DOHH2 (cell line): ENCODE measurements at regions not wholly inside any gene's neighbourhood (a gene's known extent, or its start where the extent isn't known, plus 50 kb on each side); places are given as distances from the start of the nearest gene placed in this dataset.

Experiments used
- H3F3A ChIP-seq: fragments of 200-600 bp; sonication (generic), shearing (Covaris generic); 2 replicates; pipeline ENCODE4 v1.6.0; 2016; ENCODE audit warnings: antibody characterized with exemption, mild to moderate bottlenecking; ENCODE audit not compliant: control insufficient read depth, insufficient read depth
- H3K27ac ChIP-seq: fragments of 200-600 bp; sonication (generic); 2 replicates; pipeline ENCODE4 v1.5.1; 2014; ENCODE audit warnings: low read depth, mild to moderate bottlenecking, low read length, moderate library complexity
- H3K27me3 ChIP-seq: fragments of 200-600 bp; sonication (generic); 2 replicates; pipeline ENCODE4 v1.6.1; 2014; ENCODE audit warnings: mild to moderate bottlenecking, low read length, mixed read lengths; ENCODE audit not compliant: control insufficient read depth
- H3K36me3 ChIP-seq: fragments of 200-600 bp; sonication (generic); 2 replicates; pipeline ENCODE4 v1.6.1; 2014; ENCODE audit warnings: mild to moderate bottlenecking, low read length, moderate library complexity, mixed read lengths; ENCODE audit not compliant: control insufficient read depth
- H3K4me1 ChIP-seq: fragments of 200-600 bp; sonication (generic); 2 replicates; pipeline ENCODE4 v1.6.1; 2014; ENCODE audit warnings: mild to moderate bottlenecking, low read length, mixed read lengths; ENCODE audit not compliant: control insufficient read depth
- H3K4me2 ChIP-seq: fragments of 200-600 bp; sonication (generic); 2 replicates; pipeline ENCODE4 v1.6.0; 2014; ENCODE audit warnings: mild to moderate bottlenecking, low read length, moderate library complexity
- H3K4me3 ChIP-seq: fragments of 200-600 bp; sonication (generic); 2 replicates; pipeline ENCODE4 v1.5.1; 2014; ENCODE audit warnings: mild to moderate bottlenecking, low read length, mixed read lengths
- H3K79me2 ChIP-seq: fragments of 200-600 bp; sonication (generic); 2 replicates; pipeline ENCODE4 v1.6.1; 2014; ENCODE audit warnings: mild to moderate bottlenecking, low read length, mixed read lengths; ENCODE audit not compliant: control insufficient read depth
- H3K9me2 ChIP-seq: fragments of 200-600 bp; sonication (generic); replicated peaks from 2 replicates; pipeline ENCODE4 v1.6.1; 2014; ENCODE audit warnings: mild to moderate bottlenecking, low read length, mixed read lengths; ENCODE audit not compliant: control insufficient read depth
- H3K9me3 ChIP-seq: fragments of 200-600 bp; sonication (generic); 2 replicates; pipeline ENCODE4 v1.6.1; 2014; ENCODE audit warnings: antibody characterized with exemption, low read length, mixed read lengths; ENCODE audit not compliant: control insufficient read depth, insufficient read depth
- H4K20me1 ChIP-seq: fragments of 200-600 bp; sonication (generic); 2 replicates; pipeline ENCODE4 v1.6.0; 2014; ENCODE audit warnings: low read depth, mild to moderate bottlenecking, antibody characterized with exemption, low read length, moderate library complexity; ENCODE audit not compliant: control insufficient read depth, insufficient read depth
- CTCF ChIP-seq: fragments of 200-600 bp; sonication (generic); IDR thresholded peaks from one replicate; pipeline ENCODE4 v1.5.1; 2014; ENCODE audit warnings: antibody characterized with exemption, mild to moderate bottlenecking, low read depth, low read length; ENCODE audit not compliant: poor library complexity, severe bottlenecking
- EZH2phosphoT487 ChIP-seq: fragments of 200-600 bp; sonication (generic); IDR thresholded peaks from 2 replicates; pipeline ENCODE4 v1.6.1; 2017; ENCODE audit warnings: borderline replicate concordance, mild to moderate bottlenecking, antibody characterized with exemption, low read length, moderate library complexity, mixed read lengths

DNA sequence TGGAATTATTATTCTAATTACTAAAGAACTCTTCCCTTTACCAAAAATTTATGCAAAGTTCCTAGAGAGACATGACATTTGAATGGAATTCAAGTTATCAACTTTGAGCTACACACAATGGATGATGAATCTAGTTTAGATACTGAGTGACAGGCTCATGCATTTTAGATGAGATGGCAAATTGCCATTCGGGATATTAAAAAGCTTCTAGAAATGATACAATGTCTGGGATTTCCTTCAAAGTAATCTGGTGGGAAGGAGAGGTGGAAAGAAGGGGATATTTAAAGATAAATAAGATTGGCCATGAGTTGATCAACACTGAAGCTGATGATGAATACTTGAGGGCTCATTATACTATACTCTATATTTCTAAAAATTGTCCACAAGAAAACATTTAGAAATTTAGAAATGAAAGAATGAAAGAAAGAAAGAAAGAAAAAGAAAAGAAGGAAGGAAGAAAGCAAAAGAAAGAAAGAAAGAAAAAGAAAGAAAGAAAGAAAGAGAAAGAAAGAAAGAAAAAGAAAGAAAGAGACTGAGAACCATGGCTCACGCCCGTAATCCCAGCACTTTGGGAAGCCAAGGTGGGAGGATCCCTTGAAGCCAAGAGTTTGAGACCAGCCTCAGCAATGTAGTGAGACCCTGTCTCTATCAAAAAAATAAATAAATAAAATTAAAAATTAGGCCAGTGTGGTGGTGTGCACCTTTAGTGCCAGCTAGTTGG lies 62.6 kb upstream of the NEDD4L start:
- Histone ChIP-seq H3K4me1 (peaks cover 71% of the 10 kb centered on the region), H3K36me3 (no peaks in the 10 kb centered on the region), H3K79me2 (no peaks in the 10 kb centered on the region), H3K4me2 (no peak overlapping the region; the same call in 1 of the 2 replicates), H3K4me3 (no peak overlapping the region), H3K9me2 (no peaks in the 10 kb centered on the region), H3K27me3 (no peaks in the 10 kb centered on the region), H3K9me3 (no peaks in the 10 kb centered on the region), H3F3A (no peaks in the 10 kb centered on the region), H3K27ac (no peak overlapping the region), H4K20me1 (no peaks in the 10 kb centered on the region)
- no peak for TF ChIP-seq CTCF
- TF ChIP-seq EZH2phosphoT487 = no peak

GRCh38 chr18:57980573-57981307 lies 63.3 kb upstream of the NEDD4L start:
- TF ChIP-seq CTCF = no peak
- no peak for TF ChIP-seq EZH2phosphoT487
- Histone ChIP-seq H3K9me2 (no peaks in the 10 kb centered on the region), H3K4me1 (peaks cover 71% of the 10 kb centered on the region), H3K9me3 (no peaks in the 10 kb centered on the region), H3K27ac (no peak overlapping the region), H4K20me1 (no peaks in the 10 kb centered on the region), H3K27me3 (no peaks in the 10 kb centered on the region), H3K4me2 (no peak overlapping the region), H3K4me3 (no peak overlapping the region), H3K36me3 (no peaks in the 10 kb centered on the region), H3K79me2 (no peaks in the 10 kb centered on the region), H3F3A (no peaks in the 10 kb centered on the region)

- H3K4me3 ChIP-seq = no peak overlapping the region
- no peaks in the 10 kb centered on the region for H4K20me1 ChIP-seq
- H3K4me1 ChIP-seq = peaks cover 29% of the 10 kb centered on the region
- no peak overlapping the region for H3K4me2 ChIP-seq
- H3K9me3 ChIP-seq = no peaks in the 10 kb centered on the region
- H3K27me3 ChIP-seq = no peaks in the 10 kb centered on the region
- H3K9me2 ChIP-seq = no peaks in the 10 kb centered on the region
- TF ChIP-seq CTCF (no peak), EZH2phosphoT487 (no peak)
- 0 out of 2 replicates have a peak, but pooled peaks cover under 1% of the 10 kb centered on the region for H3F3A ChIP-seq
- no peak overlapping the region for H3K27ac ChIP-seq
- H3K36me3 ChIP-seq = no peaks in the 10 kb centered on the region
- H3K79me2 ChIP-seq = no peaks in the 10 kb centered on the region
Observed at GRCh38 chr18:57976230-57976773, 67.7 kb upstream of the NEDD4L start.
